ACHN (cell line): ENCODE measurements at regions not wholly inside any gene's neighbourhood (a gene's known extent, or its start where the extent isn't known, plus 50 kb on each side); places are given as distances from the start of the nearest gene placed in this dataset.
A peak's percentile ranks its signal among the peaks of the same experiment; 100 is the strongest.

Source experiments
- DNase-seq: peaks from one replicate; pipeline ENCODE4 v3.0.0-alpha.2; 2015
- in situ Hi-C: cut with HindIII; loops from 2 replicates; pipeline ENCODE4 v1.10.0; 2017; ENCODE audit warnings: low sequenced_read_pairs, low pct_ligation_motif_present, low pct_unique_long_range_greater_than_20kb

DNA sequence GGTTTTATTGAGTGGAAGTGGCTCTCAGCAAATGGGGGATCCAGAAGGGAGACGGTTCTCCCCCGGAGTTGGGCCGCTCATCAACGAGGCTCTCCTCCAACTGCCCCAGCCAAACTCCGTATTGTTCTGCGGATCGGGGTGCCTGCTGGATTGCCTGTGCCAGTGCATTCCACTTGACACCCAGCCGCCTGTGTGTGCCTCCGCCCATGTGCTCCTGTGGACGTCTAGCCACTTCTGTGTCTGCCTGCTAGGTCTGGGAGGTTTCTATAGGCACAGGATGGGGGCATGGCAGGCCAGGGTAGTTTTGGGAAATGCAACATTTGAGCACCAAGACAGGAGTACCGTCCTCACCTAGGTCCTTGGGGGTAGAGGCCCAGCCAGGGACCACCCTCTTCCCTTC, 225.7 kb upstream of the AMIGO2 start:
- in situ Hi-C loops = no loop called here
- no peak for DNase-seq

DNA sequence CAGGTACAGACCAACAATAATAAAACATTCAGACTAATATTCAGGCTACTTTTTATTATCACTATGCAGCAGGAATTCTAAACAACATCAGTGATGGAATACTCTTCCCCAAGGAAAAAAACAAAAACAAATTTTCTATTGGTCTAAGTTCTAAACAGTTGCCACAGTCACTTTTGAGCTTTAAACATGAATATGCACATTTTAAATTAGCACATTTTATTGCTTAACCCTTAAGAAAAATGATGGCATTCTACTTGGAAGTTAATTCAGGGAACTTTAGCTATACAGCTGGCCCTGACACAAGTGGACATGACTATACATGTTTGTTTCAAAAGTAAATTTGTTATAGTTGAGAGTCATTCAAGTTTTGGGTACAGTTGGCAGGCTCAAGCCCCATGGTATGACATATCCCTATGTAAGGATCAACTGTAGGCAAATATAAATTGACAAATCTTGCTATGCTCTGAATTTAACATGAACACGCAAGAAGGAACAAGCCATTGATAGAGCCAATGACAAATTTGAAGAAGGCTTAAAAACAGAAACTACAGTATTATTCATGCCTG, 224.3 kb upstream of the AMIGO2 start:
- in situ Hi-C loops = no loop called here

DNA sequence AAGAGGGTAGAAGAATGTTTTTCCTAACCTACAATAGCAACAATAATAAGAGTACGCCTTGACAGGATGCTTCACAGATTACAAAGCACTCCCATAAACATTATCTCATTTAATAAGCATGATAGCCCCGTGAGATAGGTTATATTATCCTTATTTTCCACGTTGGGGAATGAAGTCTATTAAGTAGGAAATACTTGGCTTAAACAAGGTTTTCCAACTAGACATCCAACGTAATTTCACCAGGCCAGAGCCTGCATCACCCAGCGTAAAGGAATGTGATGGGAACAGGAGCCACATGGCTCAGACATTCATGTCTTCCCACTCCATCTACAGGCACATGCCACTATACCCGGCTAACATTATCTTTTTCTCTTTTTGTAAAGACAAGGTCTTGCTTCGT, 223.4 kb upstream of the AMIGO2 start:
- in situ Hi-C loops = no loop called here
- no peak for DNase-seq

More for the DNA sequence above, 224.3 kb upstream of the AMIGO2 start:
- DNase-seq = no peak

DNA sequence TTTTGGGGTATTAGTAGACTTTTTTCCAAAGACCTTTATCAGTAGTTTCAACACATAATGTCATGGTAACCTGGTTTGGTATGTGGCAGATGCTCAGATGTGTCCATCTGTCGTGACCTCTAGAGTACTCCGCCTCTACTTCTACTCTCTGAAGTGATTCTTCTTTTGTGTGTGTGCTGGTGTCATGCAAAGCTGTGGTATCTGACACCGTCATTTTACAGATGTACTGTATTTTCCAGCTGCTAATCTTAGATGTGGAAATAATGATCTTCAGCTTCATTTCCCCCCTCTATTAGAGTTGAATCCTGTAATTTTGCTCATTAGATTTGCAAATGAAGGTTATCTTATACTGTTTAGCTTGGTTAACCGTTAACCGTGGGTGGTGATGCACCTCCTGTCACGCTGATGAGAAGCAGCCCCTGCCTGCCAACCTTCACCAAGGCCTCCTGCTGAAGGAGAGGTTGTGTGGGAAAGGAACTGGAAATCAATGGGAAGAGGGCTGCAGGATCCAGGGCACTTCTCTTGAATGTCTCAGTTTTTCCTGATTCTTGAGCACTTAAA, 222.4 kb upstream of the AMIGO2 start:
- in situ Hi-C loops = no loop called here
- DNase-seq = peak; percentile 16

DNA sequence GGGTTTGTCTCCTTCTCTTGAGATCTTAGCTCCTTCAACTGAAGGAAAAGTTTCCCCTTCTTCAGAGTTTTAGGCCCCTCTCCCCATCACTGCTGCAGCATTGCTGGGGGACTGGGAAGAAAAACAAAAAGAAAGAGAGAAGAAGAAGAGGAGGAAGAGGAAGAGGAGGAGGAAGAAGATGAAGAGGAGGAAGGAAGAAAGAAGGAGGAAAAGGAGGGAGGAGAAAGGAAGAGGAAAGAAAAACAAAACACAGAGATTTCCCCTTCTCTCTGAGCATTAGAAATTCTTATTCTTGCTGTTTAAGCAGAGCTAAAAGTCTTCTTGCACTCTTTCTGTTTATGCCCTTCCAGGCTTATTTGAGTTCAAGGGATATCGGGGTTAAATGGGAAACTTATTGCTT, 219.8 kb upstream of the AMIGO2 start:
- no peak for DNase-seq
- in situ Hi-C loops = no loop called here

GRCh38 chr12:47297993-47298392, 218.2 kb upstream of the AMIGO2 start:
- DNase-seq = no peak
- in situ Hi-C loops = no loop called here

DNA sequence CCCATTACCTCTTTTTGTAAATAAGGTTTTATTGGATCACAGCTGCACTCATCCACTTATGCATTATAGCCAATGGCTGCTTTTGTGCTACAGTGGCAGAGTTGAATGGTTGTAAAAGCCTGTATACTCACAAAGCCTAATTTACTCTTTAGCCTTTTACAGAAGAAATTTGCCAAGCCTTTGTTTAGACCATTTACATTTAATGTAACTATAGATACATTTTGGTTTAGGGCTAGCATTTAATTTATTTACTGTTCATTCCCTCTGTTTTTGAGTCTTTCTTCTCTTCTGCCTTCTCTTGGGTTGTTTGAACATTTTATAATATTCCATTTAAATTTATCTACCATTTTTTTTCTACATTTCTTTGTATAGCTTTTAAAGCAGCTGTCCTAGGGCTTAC, 217.1 kb upstream of the AMIGO2 start:
- in situ Hi-C loops = no loop called here
- DNase-seq = no peak

GRCh38 chr12:47293406-47293805, 213.6 kb upstream of the AMIGO2 start:
- no peak for DNase-seq
- in situ Hi-C loops = no loop called here

DNA sequence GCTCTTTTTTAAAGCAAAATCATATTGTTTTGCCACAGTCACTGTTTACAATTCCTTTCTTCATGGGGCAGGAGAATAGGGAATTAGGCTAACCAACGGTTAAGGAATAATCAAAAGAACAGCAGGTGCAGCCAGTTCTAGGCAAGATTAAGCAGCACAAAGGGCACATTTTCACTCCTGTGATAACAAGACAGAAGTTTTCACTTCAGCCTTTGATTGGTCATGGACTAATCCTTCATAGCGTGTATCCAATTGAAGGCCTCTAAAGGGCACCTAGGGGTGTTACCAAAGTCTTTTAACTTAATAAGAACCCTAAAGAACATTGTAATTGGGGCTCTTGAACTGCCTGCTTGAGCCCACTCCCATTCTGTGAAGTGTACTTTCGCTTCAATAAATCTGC, 206.9 kb upstream of the AMIGO2 start:
- in situ Hi-C loops = no loop called here
- no peak for DNase-seq
